OCI-LY1 (cell line): ENCODE measurements at regions not wholly inside any gene's neighbourhood (a gene's known extent, or its start where the extent isn't known, plus 50 kb on each side); places are given as distances from the start of the nearest gene placed in this dataset.

ENCODE experiments used
- H2AFZ ChIP-seq: fragments of 200-600 bp; sonication (generic), shearing (Covaris generic); 2 replicates; pipeline ENCODE4 v1.6.0; 2014; ENCODE audit warnings: antibody characterized with exemption, mild to moderate bottlenecking, low read length
- H3F3A ChIP-seq: fragments of 200-600 bp; sonication (generic), shearing (Covaris generic); 2 replicates; pipeline ENCODE4 v1.6.0; 2014; ENCODE audit warnings: mild to moderate bottlenecking, antibody characterized with exemption, low read length, moderate library complexity; ENCODE audit not compliant: insufficient read depth
- H3K27ac ChIP-seq: fragments of 200-600 bp; sonication (generic); 2 replicates; pipeline ENCODE4 v1.5.1; 2014; ENCODE audit warnings: low read length, mixed run types, mild to moderate bottlenecking, low read depth; ENCODE audit not compliant: poor library complexity, severe bottlenecking
- H3K27me3 ChIP-seq: fragments of 200-600 bp; sonication (generic); 2 replicates; pipeline ENCODE4 v1.6.0; 2014; ENCODE audit warnings: antibody characterized with exemption, mild to moderate bottlenecking, low read length, moderate library complexity; ENCODE audit not compliant: insufficient read depth
- H3K36me3 ChIP-seq: fragments of 200-600 bp; sonication (generic); 2 replicates; pipeline ENCODE4 v1.6.1; 2014; ENCODE audit warnings: mild to moderate bottlenecking, antibody characterized with exemption, low read length, moderate library complexity, mixed read lengths; ENCODE audit not compliant: insufficient read depth
- H3K4me1 ChIP-seq: fragments of 200-600 bp; sonication (generic); 2 replicates; pipeline ENCODE4 v1.5.1; 2014; ENCODE audit warnings: mild to moderate bottlenecking, low read length, moderate library complexity; ENCODE audit not compliant: insufficient read depth, severe bottlenecking
- H3K4me2 ChIP-seq: fragments of 200-600 bp; sonication (generic), shearing (Covaris generic); 2 replicates; pipeline ENCODE4 v1.6.1; 2014; ENCODE audit warnings: low read length
- H3K4me3 ChIP-seq: fragments of 200-600 bp; sonication (generic); 2 replicates; pipeline ENCODE4 v1.5.1; 2014; ENCODE audit warnings: low read length, low read depth, mild to moderate bottlenecking, mixed read lengths; ENCODE audit not compliant: poor library complexity, severe bottlenecking
- H3K79me2 ChIP-seq: fragments of 200-600 bp; shearing (Covaris generic); 2 replicates; pipeline ENCODE4 v1.6.1; 2016; ENCODE audit warnings: mixed run types, low read length, mixed read lengths; ENCODE audit not compliant: insufficient read depth
- H3K9ac ChIP-seq: fragments of 200-600 bp; sonication (generic), shearing (Covaris generic); 2 replicates; pipeline ENCODE4 v1.6.1; 2014; ENCODE audit warnings: mild to moderate bottlenecking, low read length, mixed read lengths
- H3K9me2 ChIP-seq: fragments of 200-600 bp; sonication (generic), shearing (Covaris generic); 2 replicates; pipeline ENCODE4 v1.6.1; 2014; ENCODE audit warnings: low read depth, mild to moderate bottlenecking, low read length, mixed read lengths
- H3K9me3 ChIP-seq: fragments of 200-600 bp; shearing (Covaris generic); 2 replicates; pipeline ENCODE4 v1.6.1; 2014; ENCODE audit warnings: low read length, mixed read lengths
- H4K20me1 ChIP-seq: fragments of 200-600 bp; sonication (generic), shearing (Covaris generic); 2 replicates; pipeline ENCODE4 v1.6.0; 2016; ENCODE audit warnings: mild to moderate bottlenecking, low read length; ENCODE audit not compliant: insufficient read depth
- EZH2 ChIP-seq: fragments of 200-600 bp; sonication (generic), shearing (Covaris generic); IDR thresholded peaks from 2 replicates; pipeline ENCODE4 v1.8.0; 2017; ENCODE audit warnings: borderline replicate concordance, mixed run types, mild to moderate bottlenecking, antibody characterized with exemption, low read length, moderate library complexity, mixed read lengths
- TF ChIP-seq, protein P1 (sequence below): fragments of 200-600 bp; sonication (generic), shearing (Covaris generic); IDR thresholded peaks from 2 replicates; pipeline ENCODE4 v1.5.1; 2017; ENCODE audit warnings: mild to moderate bottlenecking, antibody characterized with exemption, low read length, moderate library complexity, mixed read lengths

- Histone ChIP-seq H3K9me2 (no peaks in the 10 kb centered on the region), H3K4me1 (peaks cover 10% of the 10 kb centered on the region), H3K4me3 (no peak overlapping the region), H3K79me2 (no peaks in the 10 kb centered on the region), H3K4me2 (no peak overlapping the region), H3K9me3 (no peaks in the 10 kb centered on the region), H3K27me3 (no peaks in the 10 kb centered on the region), H3K27ac (no peak overlapping the region), H3K9ac (no peak overlapping the region), H4K20me1 (no peaks in the 10 kb centered on the region), H3F3A (no peaks in the 10 kb centered on the region), H3K36me3 (no peaks in the 10 kb centered on the region), H2AFZ (no peak overlapping the region)
- TF ChIP-seq EZH2, result no peak
- TF ChIP-seq, protein P1, sequence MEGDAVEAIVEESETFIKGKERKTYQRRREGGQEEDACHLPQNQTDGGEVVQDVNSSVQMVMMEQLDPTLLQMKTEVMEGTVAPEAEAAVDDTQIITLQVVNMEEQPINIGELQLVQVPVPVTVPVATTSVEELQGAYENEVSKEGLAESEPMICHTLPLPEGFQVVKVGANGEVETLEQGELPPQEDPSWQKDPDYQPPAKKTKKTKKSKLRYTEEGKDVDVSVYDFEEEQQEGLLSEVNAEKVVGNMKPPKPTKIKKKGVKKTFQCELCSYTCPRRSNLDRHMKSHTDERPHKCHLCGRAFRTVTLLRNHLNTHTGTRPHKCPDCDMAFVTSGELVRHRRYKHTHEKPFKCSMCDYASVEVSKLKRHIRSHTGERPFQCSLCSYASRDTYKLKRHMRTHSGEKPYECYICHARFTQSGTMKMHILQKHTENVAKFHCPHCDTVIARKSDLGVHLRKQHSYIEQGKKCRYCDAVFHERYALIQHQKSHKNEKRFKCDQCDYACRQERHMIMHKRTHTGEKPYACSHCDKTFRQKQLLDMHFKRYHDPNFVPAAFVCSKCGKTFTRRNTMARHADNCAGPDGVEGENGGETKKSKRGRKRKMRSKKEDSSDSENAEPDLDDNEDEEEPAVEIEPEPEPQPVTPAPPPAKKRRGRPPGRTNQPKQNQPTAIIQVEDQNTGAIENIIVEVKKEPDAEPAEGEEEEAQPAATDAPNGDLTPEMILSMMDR, result no peak
Measured at GRCh38 chr11:119476666-119477331, 53.8 kb upstream of the THY1 start.

DNA sequence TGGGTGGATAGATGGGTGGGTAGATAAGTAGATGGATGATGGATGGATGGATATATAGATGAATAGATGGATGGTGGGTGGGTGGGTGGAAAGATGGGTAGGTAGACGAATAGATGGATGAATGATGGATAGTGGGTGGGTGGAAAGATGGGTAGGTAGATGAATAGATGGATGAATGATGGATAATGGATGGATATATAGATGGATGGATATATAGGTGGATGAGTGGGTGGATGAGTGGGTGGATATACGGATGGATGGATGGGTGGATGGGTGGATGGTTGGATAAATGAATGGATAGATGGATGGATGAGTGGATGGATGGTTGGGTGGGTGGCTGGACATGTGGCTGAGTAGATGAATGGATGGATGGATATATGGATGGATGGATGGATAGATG lies 53.1 kb upstream of the THY1 start:
- H3K27ac ChIP-seq, result no peak overlapping the region
- H3K9me3 ChIP-seq, result no peaks in the 10 kb centered on the region
- peaks cover 5% of the 10 kb centered on the region for H3K4me1 ChIP-seq
- H3K79me2 ChIP-seq, result no peaks in the 10 kb centered on the region
- H2AFZ ChIP-seq, result no peak overlapping the region
- no peak overlapping the region for H3K4me3 ChIP-seq
- no peak overlapping the region for H3K9ac ChIP-seq
- no peaks in the 10 kb centered on the region for H3F3A ChIP-seq
- no peaks in the 10 kb centered on the region for H3K9me2 ChIP-seq
- no peak overlapping the region for H3K4me2 ChIP-seq
- no peaks in the 10 kb centered on the region for H4K20me1 ChIP-seq
- no peaks in the 10 kb centered on the region for H3K27me3 ChIP-seq
- TF ChIP-seq EZH2, result no peak
- TF ChIP-seq, protein P1, result no peak
- H3K36me3 ChIP-seq, result no peaks in the 10 kb centered on the region

DNA sequence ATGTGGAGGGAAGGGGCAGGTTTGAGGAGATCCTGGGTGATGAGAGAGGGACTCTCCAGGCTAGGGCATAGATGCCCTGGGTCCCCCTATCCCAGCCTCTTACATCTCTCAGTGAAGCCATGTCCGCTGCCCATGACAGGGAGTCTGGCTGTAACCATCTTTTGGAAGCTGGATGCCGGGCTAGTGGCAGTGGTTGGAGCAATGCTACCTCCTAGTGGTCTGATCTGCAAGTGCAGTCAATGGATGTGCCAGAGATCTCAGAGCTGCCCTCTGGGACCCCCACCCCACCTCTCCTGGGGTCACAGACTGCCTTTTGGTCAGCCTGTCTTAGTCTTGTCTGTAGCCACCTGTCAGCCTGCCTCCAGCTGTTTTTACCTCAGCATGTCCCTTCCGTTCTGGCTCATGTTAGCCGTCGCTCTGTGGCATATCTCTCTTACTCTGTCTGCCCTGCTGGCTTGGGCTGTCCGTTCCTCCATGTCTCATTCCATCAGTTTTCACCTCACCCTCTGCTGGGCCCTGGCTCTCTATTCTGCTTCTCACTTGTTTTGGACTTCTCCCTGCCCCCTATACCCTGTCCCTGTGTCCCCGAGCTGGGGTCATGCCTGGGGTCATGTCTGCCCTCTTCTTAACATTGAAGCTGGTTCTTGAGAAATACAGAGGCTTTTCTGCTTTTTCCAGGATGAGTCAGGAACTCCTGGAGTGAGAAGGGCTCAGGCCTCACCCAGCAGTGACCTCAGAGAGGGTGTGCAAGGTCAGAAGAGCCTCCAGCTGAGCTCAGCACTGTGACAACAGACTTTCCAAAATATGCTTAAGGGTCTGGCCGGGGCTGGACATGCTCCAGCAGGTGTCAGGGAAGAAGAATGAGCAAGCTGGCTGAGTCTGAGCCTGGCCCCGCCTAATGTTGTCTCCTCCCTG lies 52.0 kb upstream of the THY1 start:
- H3K36me3 ChIP-seq, result no peaks in the 10 kb centered on the region
- H3K9me3 ChIP-seq, result no peaks in the 10 kb centered on the region
- H3K4me3 ChIP-seq, result no peak overlapping the region
- H3K27me3 ChIP-seq, result no peaks in the 10 kb centered on the region
- H3K27ac ChIP-seq, result no peak overlapping the region
- no peaks in the 10 kb centered on the region for H4K20me1 ChIP-seq
- TF ChIP-seq EZH2, result no peak
- TF ChIP-seq, protein P1, result peak; percentile 64
- no peaks in the 10 kb centered on the region for H3K4me1 ChIP-seq
- no peak overlapping the region for H3K4me2 ChIP-seq
- no peak overlapping the region for H3K9ac ChIP-seq
- no peaks in the 10 kb centered on the region for H3F3A ChIP-seq
- no peaks in the 10 kb centered on the region for H3K79me2 ChIP-seq
- H2AFZ ChIP-seq, result no peak overlapping the region
- H3K9me2 ChIP-seq, result no peaks in the 10 kb centered on the region
